Activated naive CD4-positive, alpha-beta T cell treated with anti-CD3 and anti-CD28 coated beads for 36 hours (primary cell): ENCODE measurements at regions not wholly inside any gene's neighbourhood (a gene's known extent, or its start where the extent isn't known, plus 50 kb on each side); places are given as distances from the start of the nearest gene placed in this dataset.

ENCODE experiments used
- CTCF ChIA-PET: fragments of 350-600 bp; sonication (Branson Sonifier 250); formaldehyde crosslinking; loops from one replicate; lab custom pipeline; 2021; ENCODE audit warnings: antibody characterized with exemption; lab: Charles Lee
- DNase-seq: peaks from one replicate; pipeline ENCODE4 v3.0.0-alpha.2; 2020
- H3K27ac Mint-ChIP-seq: one replicate; pipeline ENCODE4 v1.8.0; 2021; ENCODE audit warnings: mild to moderate bottlenecking, mixed read lengths
- H3K27me3 Mint-ChIP-seq: one replicate; pipeline ENCODE4 v1.8.0; 2021; ENCODE audit warnings: low read depth, mixed read lengths
- H3K36me3 Mint-ChIP-seq: one replicate; pipeline ENCODE4 v1.8.0; 2021; ENCODE audit warnings: low read depth, mixed read lengths
- H3K4me1 Mint-ChIP-seq: one replicate; pipeline ENCODE4 v1.8.0; 2021; ENCODE audit warnings: low read depth, mixed read lengths
- H3K4me3 Mint-ChIP-seq: one replicate; pipeline ENCODE4 v1.8.0; 2021; ENCODE audit warnings: mild to moderate bottlenecking, moderate library complexity, mixed read lengths
- H3K9me3 Mint-ChIP-seq: one replicate; pipeline ENCODE4 v1.8.0; 2021; ENCODE audit warnings: mixed read lengths
- intact Hi-C: fragments of 100-400 bp; cut with micrococcal nuclease; formaldehyde crosslinking; loops from one replicate; pipeline ENCODE4 v1.15.1; 2023

- no peak overlapping the region for H3K27ac Mint-ChIP-seq
- H3K36me3 Mint-ChIP-seq = no peaks in the 10 kb centered on the region
- no peaks in the 10 kb centered on the region for H3K9me3 Mint-ChIP-seq
- H3K4me1 Mint-ChIP-seq = peaks cover 7% of the 10 kb centered on the region
- intact Hi-C loops = no loop called here
- CTCF ChIA-PET = no interaction called here
- peaks cover 4% of the 10 kb centered on the region for H3K27me3 Mint-ChIP-seq
- no peak for DNase-seq
- H3K4me3 Mint-ChIP-seq = no peak overlapping the region
Measured at GRCh38 chr5:67620424-67621397, 424.1 kb upstream of the CD180 start.

- no peak overlapping the region for H3K27ac Mint-ChIP-seq
- intact Hi-C loops = no loop called here
Measured at GRCh38 chr5:67619636-67620035, 423.0 kb upstream of the CD180 start.

GRCh38 chr5:67619235-67619634 is 422.6 kb upstream of the CD180 start:
- H3K4me1 Mint-ChIP-seq = peaks cover 7% of the 10 kb centered on the region
- H3K4me3 Mint-ChIP-seq = no peak overlapping the region
- no peaks in the 10 kb centered on the region for H3K9me3 Mint-ChIP-seq
- intact Hi-C loops = no loop called here
- H3K27ac Mint-ChIP-seq = no peak overlapping the region
- no peak for DNase-seq
- CTCF ChIA-PET = interaction anchor here (0.8 kb wide), 1 partner anchor 104 kb away, joined by 3 read pairs; no protein-coding TSS in a partner anchor
- H3K36me3 Mint-ChIP-seq = no peaks in the 10 kb centered on the region
- H3K27me3 Mint-ChIP-seq = peaks cover 4% of the 10 kb centered on the region

More at GRCh38 chr5:67619636-67620035, 423.0 kb upstream of the CD180 start:
- Mint-ChIP-seq H3K4me3 (no peak overlapping the region), H3K36me3 (no peaks in the 10 kb centered on the region), H3K4me1 (peaks cover 7% of the 10 kb centered on the region), H3K27me3 (peaks cover 4% of the 10 kb centered on the region), H3K9me3 (no peaks in the 10 kb centered on the region)
- no peak for DNase-seq
- CTCF ChIA-PET = interaction anchor here (0.8 kb wide), 1 partner anchor 105 kb away, joined by 3 read pairs; no protein-coding TSS in a partner anchor

GRCh38 chr5:67617051-67617450 is 420.5 kb upstream of the CD180 start:
- CTCF ChIA-PET = no interaction called here
- Mint-ChIP-seq H3K9me3 (no peaks in the 10 kb centered on the region), H3K4me3 (no peak overlapping the region), H3K4me1 (peaks cover 14% of the 10 kb centered on the region), H3K27me3 (peaks cover 10% of the 10 kb centered on the region), H3K36me3 (no peaks in the 10 kb centered on the region), H3K27ac (no peak overlapping the region)
- no peak for DNase-seq
- intact Hi-C loops = no loop called here

GRCh38 chr5:67612961-67613360 is 416.4 kb upstream of the CD180 start:
- no peak overlapping the region for H3K27ac Mint-ChIP-seq
- no peak for DNase-seq
- H3K36me3 Mint-ChIP-seq = no peaks in the 10 kb centered on the region
- no peak overlapping the region for H3K4me3 Mint-ChIP-seq
- intact Hi-C loops = no loop called here
- CTCF ChIA-PET = no interaction called here
- no peaks in the 10 kb centered on the region for H3K9me3 Mint-ChIP-seq
- H3K27me3 Mint-ChIP-seq = peaks cover 5% of the 10 kb centered on the region
- peaks cover 9% of the 10 kb centered on the region for H3K4me1 Mint-ChIP-seq

- Mint-ChIP-seq H3K9me3 (no peaks in the 10 kb centered on the region), H3K27ac (no peak overlapping the region), H3K4me1 (peaks cover 9% of the 10 kb centered on the region), H3K4me3 (no peak overlapping the region), H3K27me3 (peaks cover 8% of the 10 kb centered on the region), H3K36me3 (no peaks in the 10 kb centered on the region)
- CTCF ChIA-PET = interaction anchor here (0.6 to 0.7 kb wide), 2 partner anchors 116 to 122 kb away, joined by 3 read pairs; no protein-coding TSS in a partner anchor
- no peak for DNase-seq
- intact Hi-C loops = no loop called here
Measured at GRCh38 chr5:67610186-67610912, 413.8 kb upstream of the CD180 start.

GRCh38 chr5:67607958-67608357 is 411.4 kb upstream of the CD180 start:
- DNase-seq = no peak
- peaks cover 9% of the 10 kb centered on the region for H3K4me1 Mint-ChIP-seq
- peaks cover 2% of the 10 kb centered on the region for H3K9me3 Mint-ChIP-seq
- CTCF ChIA-PET = no interaction called here
- intact Hi-C loops = no loop called here
- peaks cover under 1% of the 10 kb centered on the region for H3K36me3 Mint-ChIP-seq
- no peak overlapping the region for H3K4me3 Mint-ChIP-seq
- H3K27me3 Mint-ChIP-seq = peaks cover 5% of the 10 kb centered on the region
- H3K27ac Mint-ChIP-seq = no peak overlapping the region

GRCh38 chr5:67606586-67606947 is 410.0 kb upstream of the CD180 start:
- no peak overlapping the region for H3K4me3 Mint-ChIP-seq
- H3K9me3 Mint-ChIP-seq = peaks cover 11% of the 10 kb centered on the region
- no peaks in the 10 kb centered on the region for H3K4me1 Mint-ChIP-seq
- DNase-seq = no peak
- peaks cover 5% of the 10 kb centered on the region for H3K27me3 Mint-ChIP-seq
- intact Hi-C loops = no loop called here
- CTCF ChIA-PET = interaction anchor here (0.6 kb wide), 1 partner anchor 1807 kb away, joined by 3 read pairs; no protein-coding TSS in a partner anchor
- no peak overlapping the region for H3K27ac Mint-ChIP-seq
- H3K36me3 Mint-ChIP-seq = peaks cover 4% of the 10 kb centered on the region

GRCh38 chr5:67605730-67606585 is 409.4 kb upstream of the CD180 start:
- CTCF ChIA-PET = interaction anchor here (0.6 kb wide), 1 partner anchor 1806 kb away, joined by 3 read pairs; no protein-coding TSS in a partner anchor
- H3K9me3 Mint-ChIP-seq = peaks cover 15% of the 10 kb centered on the region
- no peak overlapping the region for H3K4me3 Mint-ChIP-seq
- intact Hi-C loops = no loop called here
- no peaks in the 10 kb centered on the region for H3K4me1 Mint-ChIP-seq
- peaks cover 5% of the 10 kb centered on the region for H3K27me3 Mint-ChIP-seq
- DNase-seq = no peak
- no peak overlapping the region for H3K27ac Mint-ChIP-seq
- peaks cover 4% of the 10 kb centered on the region for H3K36me3 Mint-ChIP-seq

- CTCF ChIA-PET = no interaction called here
- H3K27ac Mint-ChIP-seq = no peak overlapping the region
- no peaks in the 10 kb centered on the region for H3K4me1 Mint-ChIP-seq
- no peaks in the 10 kb centered on the region for H3K27me3 Mint-ChIP-seq
- DNase-seq = no peak
- no peak overlapping the region for H3K4me3 Mint-ChIP-seq
- H3K9me3 Mint-ChIP-seq = no peaks in the 10 kb centered on the region
- intact Hi-C loops = no loop called here
- no peaks in the 10 kb centered on the region for H3K36me3 Mint-ChIP-seq
Measured at GRCh38 chr5:67591491-67591890, 394.9 kb upstream of the CD180 start.

GRCh38 chr5:67588389-67588788 is 391.8 kb upstream of the CD180 start:
- Mint-ChIP-seq H3K4me1 (no peaks in the 10 kb centered on the region), H3K9me3 (no peaks in the 10 kb centered on the region), H3K36me3 (no peaks in the 10 kb centered on the region), H3K4me3 (no peak overlapping the region), H3K27ac (no peak overlapping the region), H3K27me3 (no peaks in the 10 kb centered on the region)
- intact Hi-C loops = no loop called here
- DNase-seq = no peak
- CTCF ChIA-PET = no interaction called here

- no peaks in the 10 kb centered on the region for H3K9me3 Mint-ChIP-seq
- peak; percentile 8 for DNase-seq
- CTCF ChIA-PET = no interaction called here
- H3K36me3 Mint-ChIP-seq = no peaks in the 10 kb centered on the region
- intact Hi-C loops = loop anchor here (2.0 kb wide), 1 partner anchor 66 kb away; no protein-coding TSS in a partner anchor
- H3K4me3 Mint-ChIP-seq = no peak overlapping the region
- peaks cover 3% of the 10 kb centered on the region for H3K4me1 Mint-ChIP-seq
- H3K27me3 Mint-ChIP-seq = no peaks in the 10 kb centered on the region
- H3K27ac Mint-ChIP-seq = no peak overlapping the region
Measured at GRCh38 chr5:67581203-67581602, 384.6 kb upstream of the CD180 start.
